HG02610 (cell line): ENCODE measurements at regions not wholly inside any gene's neighbourhood (a gene's known extent, or its start where the extent isn't known, plus 50 kb on each side); places are given as distances from the start of the nearest gene placed in this dataset.
"Not testable (repeated sequence)": the region's sequence is repeated elsewhere in the genome, so short reads cannot be mapped to it uniquely, and the experiment has no call there.

Source experiments
- ATAC-seq: cut with Tn5 transposase; IDR thresholded peaks from one replicate; pipeline ENCODE4 v1.9.1; 2021; ENCODE audit warnings: mild to moderate bottlenecking, moderate library complexity; ENCODE audit not compliant: unreplicated experiment

DNA sequence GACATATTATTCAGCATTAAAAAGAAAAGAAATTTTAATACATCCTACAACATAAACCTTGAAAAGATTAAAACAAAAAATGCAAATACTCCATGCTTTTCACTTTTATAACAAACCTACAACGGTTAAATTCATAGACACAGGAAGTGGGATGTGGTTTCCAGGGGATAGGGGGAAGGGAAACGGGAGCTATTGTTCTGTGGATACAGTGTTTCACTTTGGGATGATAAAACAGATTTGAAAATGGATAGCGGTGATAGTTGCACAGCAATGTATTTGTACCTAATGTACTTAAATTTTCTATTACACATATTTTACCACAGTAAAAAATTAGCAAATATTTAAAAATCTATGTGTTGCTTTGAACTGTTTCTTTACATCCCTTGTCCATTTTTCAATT is 368.0 kb downstream of the CDY2B start:
- ATAC-seq, result not testable (repeated sequence)

DNA sequence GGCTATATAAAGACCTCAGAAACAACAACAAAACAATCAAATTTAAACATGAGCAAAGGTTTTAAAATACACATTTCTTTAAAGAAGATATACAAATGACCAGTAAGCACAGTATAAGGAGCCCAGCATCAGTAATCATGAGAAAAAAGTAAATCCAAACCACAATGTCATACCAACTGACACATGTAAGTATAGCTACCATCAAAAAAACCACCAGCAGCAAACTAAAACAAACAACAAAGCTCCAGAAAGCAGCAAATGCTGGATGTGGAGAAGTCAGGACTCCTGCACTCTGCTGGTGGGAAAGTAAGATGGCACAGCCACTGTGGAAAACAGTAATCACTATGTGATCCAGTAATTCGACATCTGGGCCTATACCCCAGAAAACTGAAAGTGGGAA is 368.5 kb downstream of the CDY2B start:
- ATAC-seq, result not testable (repeated sequence)

DNA sequence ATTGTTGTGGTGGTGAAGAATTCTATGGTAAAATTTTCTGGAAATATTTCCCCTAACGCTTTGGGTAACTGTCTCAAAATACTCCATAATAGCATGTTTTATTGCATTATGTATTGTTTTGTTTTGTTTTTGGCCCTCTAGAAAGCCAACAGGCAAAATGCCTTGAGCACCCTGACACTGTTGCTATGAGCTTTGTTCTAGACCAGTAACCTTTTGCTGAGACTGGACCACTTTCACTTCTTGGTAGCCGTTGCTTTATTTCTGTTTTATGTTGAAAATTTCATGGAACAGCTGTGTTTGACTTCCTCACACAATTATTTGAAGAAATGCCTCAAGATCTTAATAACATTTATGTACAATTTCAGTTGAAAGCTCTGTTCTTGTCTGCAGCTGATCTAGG is 374.2 kb downstream of the CDY2B start:
- ATAC-seq, result not testable (repeated sequence)

DNA sequence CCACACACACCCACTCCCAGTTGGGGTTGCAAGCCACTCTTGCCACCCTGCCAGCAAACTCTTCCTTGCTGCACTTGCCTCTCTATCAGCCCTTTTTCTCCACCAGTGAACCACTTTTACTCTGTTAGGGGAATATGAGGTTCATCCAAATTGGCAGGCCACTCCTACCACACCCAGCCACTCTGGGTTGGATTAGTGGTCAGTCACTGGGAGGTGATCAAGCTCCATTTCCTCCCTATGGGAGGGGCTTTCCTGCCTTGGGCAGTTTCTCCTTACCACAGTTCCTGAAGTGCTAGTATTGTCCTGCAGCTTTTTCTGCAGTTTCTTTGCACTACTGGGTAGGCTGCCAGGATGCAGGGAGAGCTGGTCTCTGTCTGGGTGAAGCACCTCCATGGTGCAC is 395.3 kb downstream of the CDY2B start:
- ATAC-seq, result not testable (repeated sequence)

DNA sequence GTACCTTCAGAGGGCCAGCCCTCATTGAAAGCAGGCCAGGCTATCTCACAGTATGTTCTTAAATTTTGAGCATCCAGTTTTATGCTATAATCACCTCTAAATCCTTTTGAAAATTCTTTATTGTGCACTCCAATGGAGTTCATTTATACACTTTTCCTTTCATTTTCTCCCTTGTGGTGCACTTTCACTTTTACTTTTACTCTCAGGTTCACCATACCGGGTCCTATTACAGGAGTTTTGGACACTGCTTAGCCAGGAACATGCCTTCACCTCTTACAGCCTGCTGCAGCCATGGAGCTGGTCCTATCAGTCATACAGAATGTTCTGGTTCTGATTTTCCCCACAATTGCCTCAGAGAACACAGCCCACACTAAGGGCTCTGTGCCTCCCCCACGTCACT is 395.9 kb downstream of the CDY2B start:
- peak; percentile 95 for ATAC-seq

DNA sequence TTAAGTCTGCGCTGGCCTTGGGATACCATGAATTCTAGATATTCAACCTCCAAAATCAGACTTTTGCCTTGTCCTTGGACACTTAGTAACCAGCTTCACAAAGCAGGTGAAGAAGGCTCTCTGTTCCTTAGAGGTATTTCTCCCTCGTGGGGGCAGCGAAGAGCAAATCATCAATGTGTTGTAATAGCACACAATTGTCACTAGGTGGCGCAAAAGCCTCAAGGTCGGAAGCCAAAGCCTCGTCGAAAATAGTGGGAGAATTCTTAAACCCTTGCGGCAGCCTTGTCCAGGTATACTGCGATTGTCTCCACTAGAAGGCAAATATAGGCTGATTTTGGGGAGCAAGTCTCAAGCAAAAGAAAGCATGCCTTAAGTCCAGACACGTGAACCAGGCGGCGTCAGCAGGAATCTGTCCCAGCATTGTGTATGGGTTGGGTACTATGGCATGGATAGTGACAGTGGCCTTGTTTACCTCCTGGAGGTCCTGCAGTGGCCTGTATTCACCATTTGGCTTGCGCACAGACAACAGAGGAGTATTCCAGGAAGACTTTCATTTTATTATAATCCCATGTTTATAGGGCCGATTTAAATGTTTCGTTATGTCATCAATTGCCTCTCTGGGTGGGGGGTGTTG is 398.5 kb downstream of the CDY2B start:
- peak; percentile 49 for ATAC-seq

DNA sequence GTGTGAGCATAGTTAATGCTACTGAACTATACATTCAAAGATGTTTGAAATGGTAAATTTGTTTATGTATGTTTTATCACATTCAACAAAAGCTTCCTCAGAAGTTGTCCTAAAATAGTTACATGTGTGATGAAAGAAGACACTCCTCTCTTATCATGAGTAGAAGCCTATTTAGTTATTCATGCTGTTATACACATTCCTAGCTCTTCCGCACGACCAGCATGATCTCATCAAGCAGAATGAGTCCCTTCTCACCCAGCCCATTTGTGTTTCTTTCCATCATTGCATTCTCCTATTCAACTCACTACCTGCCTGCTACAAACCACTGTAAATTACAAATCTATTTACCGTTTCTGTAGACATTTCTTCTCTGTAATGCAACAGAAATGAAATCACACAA is 408.0 kb downstream of the CDY2B start:
- ATAC-seq, result not testable (repeated sequence)

DNA sequence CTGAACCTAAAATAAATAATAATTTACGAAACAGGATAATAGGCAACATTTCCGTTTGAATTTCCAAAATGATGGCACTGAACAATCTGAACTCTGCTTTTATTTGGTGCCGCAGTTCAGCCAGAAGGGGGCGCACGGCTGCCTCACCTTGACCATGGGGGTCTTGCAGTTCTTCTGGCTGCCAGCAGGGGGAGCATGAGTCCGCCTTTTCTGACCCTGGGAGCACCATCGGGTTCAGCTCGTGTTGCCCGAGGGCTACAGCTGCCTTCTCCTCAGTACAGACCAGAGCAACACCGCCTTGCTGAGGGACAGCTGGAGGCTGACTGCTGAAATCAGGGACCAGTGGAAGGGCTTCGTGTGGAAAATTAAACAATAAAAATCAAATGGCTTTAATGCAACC is 420.3 kb downstream of the CDY2B start:
- ATAC-seq, result peak; percentile 75

DNA sequence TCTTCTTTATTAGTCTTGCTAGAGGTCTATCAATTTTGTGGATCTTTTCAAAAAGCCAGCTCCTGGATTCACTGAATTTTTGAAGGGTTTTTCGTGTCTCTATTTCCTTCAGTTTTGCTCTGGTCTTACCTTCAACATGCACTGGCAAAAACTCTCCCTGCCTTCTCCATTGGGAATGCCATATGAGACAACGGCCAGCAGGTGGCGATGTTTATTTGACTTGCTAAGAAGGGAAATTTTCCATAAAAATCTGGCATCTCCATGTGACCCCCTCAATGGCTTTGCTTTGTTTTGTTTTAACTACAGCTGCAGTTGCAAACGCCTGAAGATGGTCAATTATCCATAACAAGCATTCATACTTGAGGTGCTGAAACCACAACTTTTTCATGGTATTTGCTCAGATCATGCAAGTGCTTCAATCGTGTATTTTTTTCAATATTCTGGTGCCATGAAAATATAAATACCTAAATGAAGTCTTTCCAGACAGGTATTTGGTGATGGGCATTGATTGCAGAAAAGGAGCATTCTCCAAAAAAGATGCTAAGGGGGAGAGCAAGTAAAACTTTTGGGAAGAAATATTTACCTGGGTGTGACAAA is 449.4 kb downstream of the CDY2B start:
- ATAC-seq, result no peak

DNA sequence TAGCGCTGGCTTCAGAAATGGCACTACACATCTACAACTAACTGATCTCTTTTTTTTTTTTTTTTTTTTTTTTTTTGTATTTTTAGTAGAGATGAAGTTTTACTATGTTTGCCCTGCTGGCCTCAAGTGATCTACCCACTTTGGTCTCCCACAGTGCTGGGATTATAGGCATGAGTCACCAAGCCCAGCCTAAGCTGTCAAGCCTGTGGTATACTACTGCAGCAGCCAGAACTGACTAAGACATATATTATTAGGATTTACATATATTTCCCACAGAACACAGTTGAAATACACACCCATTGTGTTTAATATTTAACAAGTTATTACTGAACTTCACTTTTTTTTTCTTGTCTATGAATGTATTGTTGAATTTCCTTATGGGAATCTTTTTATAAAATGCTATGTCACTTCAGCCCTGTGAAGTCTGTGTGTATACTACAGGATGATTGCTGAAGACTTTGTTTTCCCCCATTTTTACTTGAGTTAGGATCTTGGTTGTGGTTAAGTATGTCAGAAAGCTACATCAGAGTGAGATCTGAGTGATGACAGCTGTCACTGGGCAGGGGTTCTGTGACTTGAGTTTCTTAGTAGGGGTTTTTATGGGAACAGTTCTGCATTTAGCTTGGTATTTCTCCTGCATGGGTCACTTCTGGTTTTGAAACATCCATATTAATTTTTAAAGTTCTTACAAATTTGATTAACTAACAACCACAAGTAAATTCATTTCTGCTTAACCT is 481.5 kb downstream of the CDY2B start:
- ATAC-seq, result peak; percentile 62

DNA sequence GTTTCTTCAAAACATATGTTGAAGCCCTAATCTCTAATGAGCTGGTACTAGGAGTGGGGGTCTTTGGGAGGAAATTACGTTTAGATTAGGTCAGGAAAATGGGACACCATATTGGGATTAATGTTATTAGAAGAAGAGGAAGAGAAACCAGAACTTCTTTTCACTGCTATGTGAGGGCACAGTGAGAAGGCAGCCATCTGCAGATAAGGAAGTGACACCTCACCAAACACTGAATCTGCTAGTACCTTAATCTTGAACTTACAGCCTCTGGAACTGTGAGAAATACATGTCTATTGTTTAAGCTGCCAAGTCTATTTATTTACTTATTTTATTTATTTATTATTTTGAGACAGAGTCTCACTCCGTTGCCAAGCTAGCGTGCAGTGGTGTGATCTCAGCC is 482.4 kb downstream of the CDY2B start:
- ATAC-seq, result no peak

DNA sequence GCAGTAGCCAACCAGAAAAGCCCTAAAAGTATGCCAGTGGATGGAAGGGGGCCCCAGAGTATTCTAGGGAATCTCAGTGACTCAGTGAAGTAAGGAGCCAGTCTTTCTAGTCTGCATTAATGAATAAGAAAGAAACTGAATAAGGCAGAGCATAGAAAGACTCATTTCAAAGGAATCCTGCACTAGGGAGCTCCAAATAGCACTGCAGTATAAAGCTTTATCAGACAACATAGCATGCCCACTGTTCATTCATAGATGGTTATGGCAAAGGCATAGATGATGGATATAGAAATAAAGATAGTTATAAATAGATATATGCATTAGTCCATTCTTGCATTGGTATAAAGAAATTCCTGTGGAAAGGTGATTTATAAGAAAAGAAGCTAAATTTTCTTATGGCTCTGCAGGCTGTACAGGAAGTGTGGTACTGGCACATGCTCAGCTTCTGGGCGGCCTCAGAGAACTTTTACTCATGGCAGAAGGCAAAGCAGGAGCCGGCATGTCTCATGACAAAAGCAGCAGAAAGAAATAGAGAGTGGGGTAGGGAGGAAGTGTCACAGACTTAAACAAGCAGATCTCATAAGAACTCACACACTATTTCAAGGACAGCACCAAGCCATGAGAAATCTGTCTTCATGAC is 498.5 kb downstream of the CDY2B start:
- ATAC-seq, result no peak

DNA sequence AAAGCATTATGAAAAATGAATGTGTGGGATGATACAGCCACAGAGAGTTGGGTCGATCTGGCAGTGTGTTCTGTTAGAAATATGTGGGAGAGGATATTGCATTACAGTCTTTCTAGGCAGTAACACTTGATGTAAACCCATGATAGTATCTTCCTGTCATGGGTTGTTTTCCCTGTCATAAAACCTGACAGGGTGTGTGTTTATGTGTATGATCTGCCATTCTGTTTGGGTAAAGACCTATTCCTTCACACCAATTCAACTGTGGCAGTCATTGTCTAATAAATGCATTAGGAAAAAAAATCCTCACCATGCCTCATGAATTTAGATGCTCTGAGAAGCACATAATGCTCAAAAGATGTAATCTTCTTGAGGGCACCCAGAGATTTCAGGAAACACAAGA is 501.7 kb downstream of the CDY2B start:
- no peak for ATAC-seq

DNA sequence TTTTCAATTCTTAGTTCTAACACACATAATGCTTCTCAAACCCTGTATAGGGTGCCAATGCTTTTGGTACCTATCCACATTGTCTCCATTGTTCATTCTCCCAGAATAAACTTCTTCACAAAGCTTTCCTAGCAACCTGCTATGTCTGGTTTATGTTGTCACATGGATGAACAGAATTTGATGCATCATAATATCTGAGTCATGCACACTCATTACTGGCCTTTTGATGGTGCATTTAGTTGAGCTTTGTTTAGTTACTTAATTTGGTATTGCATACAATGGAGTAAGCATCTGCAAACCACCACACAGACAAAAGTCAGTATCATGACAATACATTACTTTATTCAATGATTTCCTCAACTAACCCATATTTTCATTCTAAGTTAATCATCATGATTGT is 511.6 kb downstream of the CDY2B start:
- ATAC-seq, result no peak

DNA sequence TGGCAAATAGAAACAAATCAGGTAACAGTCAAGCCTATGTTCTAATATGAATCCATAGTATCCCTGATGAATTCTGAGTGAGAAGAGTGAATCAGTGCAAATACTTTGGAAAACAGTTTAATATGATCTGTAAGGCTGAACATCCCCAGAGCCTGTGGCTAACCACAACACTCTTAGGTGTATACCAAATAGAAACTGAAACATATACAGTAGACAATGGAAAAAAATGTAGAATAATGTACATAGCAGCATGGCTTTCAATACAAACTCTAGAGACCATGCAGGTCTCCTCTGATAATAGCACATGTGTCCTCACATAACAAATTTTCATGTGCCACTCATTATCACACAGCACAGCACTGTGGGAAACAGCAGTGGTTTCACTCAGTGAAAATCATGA is 513.6 kb downstream of the CDY2B start:
- ATAC-seq, result no peak

DNA sequence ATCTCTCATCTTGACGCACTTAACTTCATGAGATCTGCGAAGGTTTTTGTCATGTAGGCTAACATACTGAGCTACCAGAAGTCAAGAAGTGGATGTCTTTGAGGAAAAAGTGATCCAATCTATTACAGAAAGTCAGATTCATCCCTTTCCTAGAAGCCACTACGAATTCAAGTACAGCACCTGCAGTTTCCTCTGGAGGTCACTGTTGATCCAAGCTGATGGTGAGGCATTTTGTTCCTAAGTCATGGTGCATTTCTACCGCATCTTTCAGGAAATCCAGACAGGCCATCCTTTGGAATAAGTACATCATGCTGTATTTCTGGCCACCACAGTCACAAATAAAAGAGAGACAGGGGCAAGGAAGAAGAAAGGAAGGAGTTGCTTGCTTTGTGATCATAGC is 541.0 kb downstream of the CDY2B start:
- ATAC-seq, result no peak

DNA sequence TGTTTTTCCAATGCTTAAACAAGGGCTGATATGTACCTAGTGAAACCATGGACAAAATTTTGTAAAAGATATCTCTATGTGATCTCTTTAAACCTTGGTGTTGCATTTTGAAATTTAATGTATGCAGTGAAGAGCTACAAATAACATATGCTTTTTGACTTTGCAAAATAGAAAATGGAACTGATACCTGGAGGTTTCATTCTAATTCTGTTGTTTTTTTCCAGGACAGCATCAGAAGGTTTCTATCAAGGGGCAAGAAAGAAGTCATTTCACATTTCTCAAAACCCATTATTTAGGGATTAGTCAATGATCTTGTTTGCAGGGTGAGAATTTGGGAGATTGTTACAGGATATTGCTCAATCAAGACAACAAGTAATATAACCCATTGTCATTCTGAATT is 549.3 kb downstream of the CDY2B start:
- no peak for ATAC-seq

DNA sequence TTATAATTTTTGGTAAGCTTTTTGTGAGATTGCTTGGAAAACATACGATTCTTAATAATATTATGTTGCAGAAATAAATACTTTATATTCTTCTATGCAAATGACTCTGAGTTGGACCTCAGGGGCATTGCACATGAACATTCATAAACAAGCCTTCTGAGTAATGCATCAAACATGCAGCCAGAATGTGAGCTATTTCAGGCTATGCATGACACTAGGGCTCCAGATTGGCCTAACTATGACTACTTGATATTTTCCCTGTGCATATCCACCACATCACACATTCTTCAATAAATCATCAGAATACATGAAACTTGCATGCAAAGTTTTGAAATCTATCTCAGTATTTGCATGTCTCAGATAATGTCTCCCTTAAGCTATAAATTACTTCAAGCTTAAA is 560.1 kb downstream of the CDY2B start:
- ATAC-seq, result no peak

DNA sequence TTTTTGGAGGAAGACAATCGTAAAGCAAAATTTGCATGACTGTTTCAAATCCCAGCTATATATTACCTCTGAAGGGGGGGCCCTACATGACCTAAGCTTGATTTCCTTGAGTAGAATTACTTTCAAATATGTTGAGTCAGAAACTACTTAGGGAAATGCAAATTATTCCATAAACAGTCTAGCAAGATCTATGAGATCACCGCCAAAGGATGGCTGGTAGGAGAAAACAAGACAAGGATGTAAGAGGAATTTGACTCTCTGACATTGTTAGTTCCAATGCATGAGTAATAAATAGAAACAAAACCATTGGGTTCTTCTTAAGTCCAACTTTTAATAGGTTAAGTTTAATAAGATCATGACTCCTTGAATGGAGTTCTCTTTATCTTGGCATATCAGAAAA is 561.4 kb downstream of the CDY2B start:
- no peak for ATAC-seq

DNA sequence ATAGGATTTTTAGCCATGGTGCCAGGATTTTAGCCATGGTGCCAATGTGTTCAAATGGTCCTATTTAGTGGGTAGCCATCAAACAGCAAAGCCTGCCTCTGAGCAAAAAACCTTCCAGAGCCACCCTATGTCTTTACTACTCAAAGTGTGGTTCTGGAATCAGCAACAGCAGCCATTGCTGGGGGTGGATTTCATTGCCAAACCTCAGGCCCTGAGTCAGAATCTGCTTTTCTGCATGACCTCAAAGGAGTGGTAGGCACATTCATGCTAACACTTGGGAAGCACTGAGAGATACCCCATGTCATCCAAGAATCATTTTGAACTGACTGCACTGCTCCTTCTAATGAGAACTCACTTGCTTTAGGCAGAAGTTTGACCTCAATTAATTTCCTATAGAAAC is 603.0 kb downstream of the CDY2B start:
- no peak for ATAC-seq

DNA sequence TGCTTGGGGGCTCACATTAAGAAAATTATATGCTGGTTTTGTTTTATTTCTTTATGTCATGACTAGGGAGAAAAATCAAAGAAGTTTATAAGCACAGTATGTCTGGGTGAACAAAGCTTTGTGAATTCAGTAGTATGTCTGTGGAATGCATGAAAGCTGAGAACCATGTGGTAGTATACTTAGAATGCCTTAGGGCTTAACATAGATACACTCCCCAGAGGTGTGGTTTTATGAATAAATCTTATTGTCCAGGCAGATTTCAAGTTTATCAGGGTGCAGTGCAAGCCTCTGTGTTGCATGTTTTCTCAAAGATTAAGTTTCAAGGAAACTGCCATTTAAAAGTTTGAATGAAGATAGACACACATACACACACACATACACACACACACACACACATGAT is 620.5 kb downstream of the CDY2B start:
- no peak for ATAC-seq

DNA sequence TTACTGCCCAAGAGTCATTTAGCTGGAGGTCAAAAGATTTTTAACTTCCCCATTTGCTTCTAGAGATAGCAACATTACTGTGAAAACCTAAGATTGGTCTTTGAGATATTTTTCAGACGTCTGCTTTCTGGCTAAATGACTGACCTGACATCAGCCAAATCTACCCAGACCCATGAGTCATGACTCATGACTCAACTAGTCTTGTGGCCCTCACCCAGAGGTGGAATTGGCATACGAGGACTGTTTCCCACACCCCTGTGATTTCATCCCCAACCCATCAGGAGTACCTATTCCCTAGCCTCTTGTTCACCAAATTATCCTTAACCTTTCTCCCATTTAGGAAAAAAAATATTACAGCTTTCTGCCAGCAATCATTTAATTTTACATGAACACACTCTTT is 641.6 kb downstream of the CDY2B start:
- ATAC-seq, result no peak
